KMS-11 (cell line): ENCODE measurements at regions not wholly inside any gene's neighbourhood (a gene's known extent, or its start where the extent isn't known, plus 50 kb on each side); places are given as distances from the start of the nearest gene placed in this dataset.

Experiments
- H2AFZ ChIP-seq: fragments of 200-600 bp; sonication (generic); 2 replicates; pipeline ENCODE4 v1.6.1; 2016; ENCODE audit warnings: antibody characterized with exemption, mixed run types, low read depth
- H3K27ac ChIP-seq: fragments of 200-600 bp; sonication (generic); 2 replicates; pipeline ENCODE4 v1.6.1; 2016; ENCODE audit warnings: mild to moderate bottlenecking, mixed run types
- H3K27me3 ChIP-seq: fragments of 200-600 bp; sonication (generic); 2 replicates; pipeline ENCODE4 v1.6.1; 2017; ENCODE audit warnings: mild to moderate bottlenecking, low read depth, mixed run types, moderate library complexity; ENCODE audit not compliant: insufficient read depth
- H3K36me3 ChIP-seq: fragments of 200-600 bp; sonication (generic); 2 replicates; pipeline ENCODE4 v1.6.1; 2017; ENCODE audit warnings: mild to moderate bottlenecking, mixed run types; ENCODE audit not compliant: insufficient read depth
- H3K4me1 ChIP-seq: fragments of 200-600 bp; sonication (generic); 2 replicates; pipeline ENCODE4 v1.6.1; 2016; ENCODE audit warnings: mild to moderate bottlenecking, low read depth, mixed run types; ENCODE audit not compliant: poor library complexity, severe bottlenecking
- H3K4me2 ChIP-seq: fragments of 200-600 bp; sonication (generic); 2 replicates; pipeline ENCODE4 v1.7.0; 2016; ENCODE audit warnings: mild to moderate bottlenecking, mixed run types
- H3K4me3 ChIP-seq: fragments of 200-600 bp; sonication (generic); IDR thresholded peaks from 2 replicates; pipeline ENCODE4 v1.6.1; 2017; ENCODE audit warnings: low read depth, low read length, mixed read lengths; ENCODE audit not compliant: insufficient read depth
- H3K79me2 ChIP-seq: fragments of 200-600 bp; sonication (generic); 2 replicates; pipeline ENCODE4 v1.6.1; 2016; ENCODE audit warnings: low read depth, mixed run types; ENCODE audit not compliant: insufficient read depth
- H3K9ac ChIP-seq: fragments of 200-600 bp; sonication (generic); 2 replicates; pipeline ENCODE4 v1.6.1; 2016; ENCODE audit warnings: mild to moderate bottlenecking, mixed run types
- H4K20me1 ChIP-seq: fragments of 200-600 bp; sonication (generic); 2 replicates; pipeline ENCODE4 v1.6.1; 2016; ENCODE audit warnings: mild to moderate bottlenecking, mixed run types; ENCODE audit not compliant: insufficient read depth
- TF ChIP-seq, protein P1 (sequence below): fragments of 200-600 bp; sonication (generic); conservative IDR thresholded peaks from 2 replicates; pipeline ENCODE4 v1.6.1; 2017; ENCODE audit warnings: low read depth, mild to moderate bottlenecking, antibody characterized with exemption, low read length, moderate library complexity, mixed read lengths

DNA sequence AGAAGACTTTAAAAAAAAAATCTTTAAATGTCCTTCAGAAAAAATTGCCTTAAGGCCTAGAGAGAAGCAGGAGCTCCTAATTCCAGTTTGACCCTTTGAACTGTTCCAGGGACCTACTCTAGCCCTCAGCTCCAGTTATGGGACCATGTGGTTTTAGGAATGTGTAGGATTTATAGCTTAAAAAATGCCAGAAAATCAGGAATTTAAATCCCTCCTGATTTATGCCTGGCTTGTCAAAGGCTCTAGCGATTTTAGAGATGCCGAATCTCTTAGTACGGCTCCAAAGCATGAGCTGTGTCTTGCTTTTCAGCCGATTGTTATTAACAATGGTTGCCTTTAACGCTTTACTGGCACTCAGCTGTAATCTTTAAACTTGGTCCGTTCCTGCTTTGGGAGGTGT lies 130.6 kb upstream of the NPVF start:
- Histone ChIP-seq H3K27me3 (no peaks in the 10 kb centered on the region), H3K4me3 (no peak overlapping the region), H3K27ac (no peak overlapping the region), H3K9ac (no peak overlapping the region), H3K79me2 (no peaks in the 10 kb centered on the region), H2AFZ (no peak overlapping the region), H3K4me2 (no peak overlapping the region), H3K36me3 (no peaks in the 10 kb centered on the region), H3K4me1 (no peaks in the 10 kb centered on the region), H4K20me1 (no peaks in the 10 kb centered on the region)
- TF ChIP-seq, protein P1, sequence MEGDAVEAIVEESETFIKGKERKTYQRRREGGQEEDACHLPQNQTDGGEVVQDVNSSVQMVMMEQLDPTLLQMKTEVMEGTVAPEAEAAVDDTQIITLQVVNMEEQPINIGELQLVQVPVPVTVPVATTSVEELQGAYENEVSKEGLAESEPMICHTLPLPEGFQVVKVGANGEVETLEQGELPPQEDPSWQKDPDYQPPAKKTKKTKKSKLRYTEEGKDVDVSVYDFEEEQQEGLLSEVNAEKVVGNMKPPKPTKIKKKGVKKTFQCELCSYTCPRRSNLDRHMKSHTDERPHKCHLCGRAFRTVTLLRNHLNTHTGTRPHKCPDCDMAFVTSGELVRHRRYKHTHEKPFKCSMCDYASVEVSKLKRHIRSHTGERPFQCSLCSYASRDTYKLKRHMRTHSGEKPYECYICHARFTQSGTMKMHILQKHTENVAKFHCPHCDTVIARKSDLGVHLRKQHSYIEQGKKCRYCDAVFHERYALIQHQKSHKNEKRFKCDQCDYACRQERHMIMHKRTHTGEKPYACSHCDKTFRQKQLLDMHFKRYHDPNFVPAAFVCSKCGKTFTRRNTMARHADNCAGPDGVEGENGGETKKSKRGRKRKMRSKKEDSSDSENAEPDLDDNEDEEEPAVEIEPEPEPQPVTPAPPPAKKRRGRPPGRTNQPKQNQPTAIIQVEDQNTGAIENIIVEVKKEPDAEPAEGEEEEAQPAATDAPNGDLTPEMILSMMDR, result no peak

GRCh38 chr7:25359471-25360059 lies 131.3 kb upstream of the NPVF start:
- TF ChIP-seq, protein P1, result no peak
- Histone ChIP-seq H3K79me2 (no peaks in the 10 kb centered on the region), H3K4me1 (no peaks in the 10 kb centered on the region), H3K4me2 (no peak overlapping the region), H3K9ac (no peak overlapping the region), H3K36me3 (no peaks in the 10 kb centered on the region), H4K20me1 (no peaks in the 10 kb centered on the region), H3K27me3 (no peaks in the 10 kb centered on the region), H3K27ac (no peak overlapping the region), H2AFZ (no peak overlapping the region), H3K4me3 (no peak overlapping the region)

- Histone ChIP-seq H4K20me1 (no peaks in the 10 kb centered on the region), H3K79me2 (no peaks in the 10 kb centered on the region), H3K9ac (no peak overlapping the region), H3K4me2 (no peak overlapping the region), H3K36me3 (no peaks in the 10 kb centered on the region), H3K4me1 (no peaks in the 10 kb centered on the region), H2AFZ (no peak overlapping the region), H3K27me3 (no peaks in the 10 kb centered on the region), H3K27ac (no peak overlapping the region), H3K4me3 (no peak overlapping the region)
- TF ChIP-seq, protein P1, result no peak
Observed at GRCh38 chr7:25360451-25360850, 132.2 kb upstream of the NPVF start.

DNA sequence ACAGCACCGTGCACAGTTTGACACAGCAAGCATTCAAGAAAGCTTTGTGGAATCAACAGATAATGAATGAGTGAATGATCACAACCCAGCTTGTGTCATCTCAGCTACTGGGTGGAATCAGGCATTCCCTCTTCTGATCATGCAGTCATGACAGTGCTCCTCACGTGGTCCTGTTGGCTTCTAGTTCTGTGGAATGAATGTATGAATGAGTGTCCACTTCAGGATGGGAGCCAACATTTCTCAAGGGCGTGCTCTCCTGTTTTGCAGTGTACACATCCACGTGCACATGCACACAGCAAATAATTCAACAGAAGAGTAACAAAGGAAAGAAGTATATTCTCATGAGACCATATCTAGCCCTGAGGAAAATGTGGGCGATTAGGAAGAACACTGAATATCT lies 133.1 kb upstream of the NPVF start:
- no peak overlapping the region for H3K4me3 ChIP-seq
- H3K4me1 ChIP-seq, result no peaks in the 10 kb centered on the region
- H3K9ac ChIP-seq, result no peak overlapping the region
- no peaks in the 10 kb centered on the region for H3K27me3 ChIP-seq
- no peak overlapping the region for H3K4me2 ChIP-seq
- no peak overlapping the region for H3K27ac ChIP-seq
- no peaks in the 10 kb centered on the region for H4K20me1 ChIP-seq
- no peaks in the 10 kb centered on the region for H3K36me3 ChIP-seq
- TF ChIP-seq, protein P1, result no peak
- no peak overlapping the region for H2AFZ ChIP-seq
- H3K79me2 ChIP-seq, result no peaks in the 10 kb centered on the region

- Histone ChIP-seq H2AFZ (no peak overlapping the region), H3K36me3 (no peaks in the 10 kb centered on the region), H3K4me3 (no peak overlapping the region), H3K4me2 (no peak overlapping the region), H3K27me3 (no peaks in the 10 kb centered on the region), H3K79me2 (no peaks in the 10 kb centered on the region), H4K20me1 (no peaks in the 10 kb centered on the region), H3K9ac (no peak overlapping the region), H3K27ac (no peak overlapping the region), H3K4me1 (no peaks in the 10 kb centered on the region)
- TF ChIP-seq, protein P1, result no peak
Observed at GRCh38 chr7:25361863-25362262, 133.6 kb upstream of the NPVF start.
